Fibroblast of the conjunctiva (primary cell): ENCODE measurements at regions not wholly inside any gene's neighbourhood (a gene's known extent, or its start where the extent isn't known, plus 50 kb on each side); places are given as distances from the start of the nearest gene placed in this dataset.
A peak's percentile ranks its signal among the peaks of the same experiment; 100 is the strongest.
"Not testable (repeated sequence)": the region's sequence is repeated elsewhere in the genome, so short reads cannot be mapped to it uniquely, and the experiment has no call there.

ENCODE experiments used
- DNase-seq: peaks from one replicate; pipeline ENCODE4 v3.0.0-alpha.2; 2010; ENCODE audit warnings: low read depth

DNA sequence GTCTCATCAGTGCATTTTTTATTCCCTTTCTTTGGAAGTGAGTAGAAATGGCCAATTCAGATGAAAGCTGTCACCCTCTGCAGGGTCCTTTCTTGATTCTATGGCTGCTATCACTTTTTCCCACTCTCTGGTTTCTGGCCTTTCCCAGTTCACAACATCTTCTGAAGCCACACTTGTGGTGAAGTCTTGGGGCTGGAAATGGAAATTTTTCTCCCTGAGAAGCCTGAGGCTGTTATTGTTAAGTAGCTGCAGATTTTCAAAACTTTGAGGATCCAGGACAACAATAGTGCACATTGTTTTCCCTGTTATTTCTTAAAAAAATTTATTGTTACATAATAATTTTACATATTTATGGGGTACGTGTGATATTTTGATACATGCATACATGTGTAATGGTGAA, 250.3 kb upstream of the RASGRP1 start:
- DNase-seq, result no peak

DNA sequence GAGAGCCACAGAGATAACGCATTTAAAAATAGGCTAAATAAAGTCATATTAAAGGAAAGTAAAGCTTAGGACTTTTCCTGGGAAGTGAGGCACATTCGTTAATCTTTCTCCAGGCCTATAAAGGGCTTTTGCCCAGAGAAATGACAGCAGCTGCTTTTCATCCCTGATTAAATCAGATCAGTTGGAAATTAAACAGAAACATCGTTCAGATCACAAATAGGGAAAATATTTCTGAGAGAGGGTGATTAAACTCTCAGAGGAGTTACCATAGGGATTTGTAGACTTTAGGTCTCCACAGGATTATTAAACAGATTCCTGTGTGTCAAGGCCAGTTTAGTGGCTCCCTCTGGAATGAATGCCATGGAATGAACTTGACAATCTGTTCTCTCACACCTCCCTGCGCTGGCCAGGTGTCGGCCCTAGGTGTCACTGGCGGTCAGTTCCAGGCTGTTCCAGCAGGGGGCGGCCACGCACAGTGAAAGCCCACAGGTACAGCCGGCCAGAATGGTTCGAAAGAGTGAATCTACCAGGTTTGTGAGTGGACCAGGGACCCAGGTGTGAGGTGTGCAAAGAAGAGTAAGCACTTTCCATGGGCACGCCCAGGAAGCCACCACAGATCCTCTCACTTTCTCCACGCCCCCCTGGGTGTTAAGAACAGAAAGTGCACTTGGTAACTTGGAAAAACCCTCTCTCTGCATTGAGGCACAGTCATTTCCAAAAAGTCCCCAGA, 253.0 kb upstream of the RASGRP1 start:
- DNase-seq, result peak; percentile 32

GRCh38 chr15:38818157-38818790, 253.7 kb upstream of the RASGRP1 start:
- no peak for DNase-seq

- DNase-seq, result no peak
Measured at GRCh38 chr15:38819387-38819950, 254.9 kb upstream of the RASGRP1 start.

DNA sequence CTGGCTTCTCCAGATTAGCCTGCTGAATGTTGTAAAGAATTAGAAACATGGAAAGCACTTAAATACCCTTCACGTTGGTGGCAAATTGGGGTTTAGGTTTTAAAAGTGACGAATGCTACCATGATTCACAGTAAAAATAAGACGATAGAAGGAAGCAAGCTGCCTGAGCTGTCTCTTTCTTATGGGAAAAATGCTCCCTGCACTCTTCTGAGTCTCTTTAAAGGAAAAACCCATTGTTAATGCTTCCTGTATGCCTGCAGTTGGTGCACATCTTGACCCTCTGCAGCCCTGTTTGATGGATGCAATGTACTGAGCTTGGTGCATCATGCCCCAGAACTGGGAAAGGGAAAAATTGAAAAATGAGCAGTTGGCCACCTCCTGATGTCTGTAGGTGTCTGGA, 258.6 kb upstream of the RASGRP1 start:
- no peak for DNase-seq

GRCh38 chr15:38824719-38825118, 260.1 kb upstream of the RASGRP1 start:
- DNase-seq, result no peak

DNA sequence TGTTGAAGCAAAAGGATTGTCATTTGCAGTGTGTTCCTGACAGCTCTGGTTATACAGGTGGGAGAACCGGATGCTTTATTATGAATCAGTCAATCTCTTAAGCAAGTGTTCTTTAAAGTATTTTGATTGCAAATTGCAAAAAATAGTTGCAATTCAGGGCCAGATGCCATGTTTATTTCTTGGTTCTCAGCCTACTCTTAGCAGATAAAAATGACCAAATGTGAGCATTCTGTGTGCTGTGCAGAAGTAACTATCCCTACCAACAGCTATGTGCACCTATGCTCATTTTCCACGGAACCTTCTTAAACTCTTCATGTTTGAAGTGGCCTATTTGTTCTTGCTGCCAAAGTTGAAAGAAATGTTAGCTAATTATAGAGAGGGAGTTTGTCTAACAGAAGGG, 262.3 kb upstream of the RASGRP1 start:
- DNase-seq, result no peak

DNA sequence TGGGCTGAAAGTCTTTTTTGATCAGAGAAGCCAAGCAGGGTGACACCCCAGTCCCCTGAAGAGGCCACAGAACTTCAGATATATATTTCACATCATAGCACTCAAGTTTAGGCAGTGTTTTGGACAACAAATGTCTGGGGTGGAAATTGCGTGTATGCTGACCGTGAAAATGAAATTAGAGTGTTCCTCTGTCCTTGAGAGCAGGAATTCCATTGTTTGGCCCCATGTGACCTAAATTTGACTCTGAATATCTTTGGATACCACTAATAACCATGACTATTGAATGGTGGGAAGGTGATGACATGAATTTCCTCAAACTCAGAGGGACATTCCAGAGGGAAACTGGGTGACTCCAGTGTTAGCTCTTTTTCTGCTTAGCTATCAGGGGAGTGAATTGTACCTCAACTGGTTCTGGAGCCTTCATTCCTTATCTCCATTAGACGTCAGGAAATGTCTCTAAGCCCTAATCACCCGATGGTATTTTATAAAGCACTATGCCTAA, 263.5 kb upstream of the RASGRP1 start:
- DNase-seq, result no peak

DNA sequence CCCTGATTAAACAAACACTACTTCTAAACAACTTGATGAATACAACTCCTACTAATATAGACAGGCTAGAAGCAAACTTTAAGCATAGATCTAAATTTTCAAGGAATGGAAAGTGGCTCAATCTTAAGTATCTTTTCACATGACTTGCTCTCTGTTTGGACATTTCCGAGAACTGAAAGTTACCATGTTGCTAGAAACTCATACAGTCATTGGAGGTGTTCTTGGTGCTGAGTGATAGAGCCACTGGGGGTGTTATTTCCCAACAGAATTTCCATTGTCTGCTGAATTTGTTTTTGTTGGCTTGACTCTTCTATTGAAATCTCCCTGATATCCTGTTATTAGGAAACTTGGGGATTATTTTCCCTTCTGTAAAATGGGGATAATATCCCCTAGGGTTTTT, 264.5 kb upstream of the RASGRP1 start:
- DNase-seq, result no peak

GRCh38 chr15:38842226-38842625, 277.6 kb upstream of the RASGRP1 start:
- DNase-seq, result no peak

- peak; percentile 37 for DNase-seq
Measured at GRCh38 chr15:38843051-38843501, 278.5 kb upstream of the RASGRP1 start.

GRCh38 chr15:38843736-38844590, 279.3 kb upstream of the RASGRP1 start:
- peak; percentile 30 for DNase-seq

- DNase-seq, result no peak
Measured at GRCh38 chr15:38844736-38845135, 280.1 kb upstream of the RASGRP1 start.

- no peak for DNase-seq
Measured at GRCh38 chr15:38846346-38846745, 281.7 kb upstream of the RASGRP1 start.

GRCh38 chr15:38847666-38848065, 283.1 kb upstream of the RASGRP1 start:
- no peak for DNase-seq

DNA sequence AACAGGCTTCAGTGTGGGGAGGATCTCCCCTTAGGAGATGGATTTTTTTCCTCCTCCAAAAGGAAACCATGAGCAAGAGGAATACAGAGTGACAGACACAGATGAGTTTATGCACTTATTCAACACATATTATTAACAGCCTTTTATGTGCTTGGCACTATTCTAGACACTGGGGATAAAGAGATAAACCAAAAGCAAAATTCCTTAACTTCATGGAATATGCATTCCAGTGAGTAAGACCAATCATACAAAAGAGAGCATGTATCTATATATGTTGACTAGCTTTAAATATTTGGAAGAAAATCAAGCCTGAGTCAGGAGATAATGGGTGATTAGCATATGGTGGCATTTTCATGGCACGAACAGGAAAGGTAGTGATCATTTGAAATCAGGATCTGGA, 284.4 kb upstream of the RASGRP1 start:
- no peak for DNase-seq

DNA sequence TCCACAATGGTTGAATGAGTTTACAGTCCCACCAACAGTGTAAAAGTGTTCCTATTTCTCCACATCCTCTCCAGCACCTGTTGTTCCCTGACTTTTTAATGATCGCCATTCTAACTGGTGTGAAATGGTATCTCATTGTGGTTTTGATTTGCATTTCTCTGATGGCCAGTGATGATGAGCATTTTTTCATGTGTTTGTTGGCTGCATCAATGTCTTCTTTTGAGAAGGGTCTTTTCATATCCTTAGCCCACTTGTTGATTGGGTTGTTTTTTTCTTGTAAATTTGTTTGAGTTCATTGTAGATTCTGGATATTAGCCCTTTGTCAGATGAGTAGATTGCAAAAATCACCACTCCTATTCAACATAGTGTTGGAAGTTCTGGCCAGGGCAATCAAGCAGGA, 287.6 kb upstream of the RASGRP1 start:
- DNase-seq, result not testable (repeated sequence)

- no peak for DNase-seq
Measured at GRCh38 chr15:38853608-38854007, 289.0 kb upstream of the RASGRP1 start.

DNA sequence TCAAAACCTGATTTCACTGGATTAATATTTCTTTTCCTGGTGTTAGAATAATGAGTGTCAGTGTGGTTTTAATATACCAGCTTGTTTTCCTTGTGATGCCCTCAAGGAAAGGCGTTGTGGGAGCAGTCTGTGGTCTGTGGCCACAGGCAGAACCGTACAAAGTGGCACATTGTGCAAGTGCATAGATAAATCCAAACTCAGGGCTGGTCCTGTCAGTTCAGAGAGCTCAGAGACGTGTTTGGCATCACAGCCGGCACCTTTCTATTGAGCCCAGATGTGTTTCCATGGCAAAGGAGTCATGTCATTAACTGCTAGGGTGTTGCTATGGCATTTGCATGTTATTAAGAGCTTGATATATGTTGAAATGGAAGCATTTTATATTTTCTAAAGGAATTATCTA, 289.9 kb upstream of the RASGRP1 start:
- peak; percentile 33 for DNase-seq

DNA sequence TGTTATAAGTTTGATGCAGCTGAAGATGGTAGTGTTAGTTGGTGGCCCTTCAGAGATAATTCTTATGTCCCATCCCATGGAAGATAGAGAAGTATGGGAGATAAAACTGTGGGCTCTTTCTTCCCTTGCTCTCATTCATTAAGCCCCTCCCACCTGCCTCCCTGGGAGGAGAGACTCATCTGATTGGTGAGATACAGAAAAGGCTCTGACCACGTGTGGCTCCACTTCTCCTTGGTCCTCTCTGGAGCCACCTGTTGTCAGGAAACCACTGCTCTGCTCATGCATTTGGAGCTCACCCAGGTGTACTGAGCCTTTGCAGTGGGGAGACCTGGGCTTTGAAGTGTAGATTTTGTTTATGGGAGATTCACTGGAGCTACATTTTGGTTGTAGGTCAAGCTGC, 293.2 kb upstream of the RASGRP1 start:
- DNase-seq, result no peak

- no peak for DNase-seq
Measured at GRCh38 chr15:38859574-38859973, 295.0 kb upstream of the RASGRP1 start.

DNA sequence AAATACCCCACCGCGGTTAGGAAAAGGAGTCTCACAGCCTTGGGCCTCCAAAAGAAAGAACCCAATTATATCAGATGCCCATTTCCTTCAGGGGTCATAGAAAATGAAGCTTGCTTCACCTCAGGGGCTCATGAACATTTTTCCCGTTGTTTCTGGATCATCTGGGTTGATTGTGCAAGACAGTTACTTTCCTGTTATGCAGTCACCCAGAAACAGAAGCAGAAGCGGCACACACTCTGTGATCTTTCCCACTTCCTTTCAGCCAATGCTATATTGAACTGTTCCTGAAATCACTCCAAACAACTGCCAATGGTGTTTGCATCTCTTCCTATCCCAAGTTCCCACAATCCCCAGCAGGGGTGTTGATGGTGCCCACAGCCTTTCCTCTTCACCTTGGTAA, 295.6 kb upstream of the RASGRP1 start:
- DNase-seq, result no peak
